ENCODE measurements at regions not wholly inside any gene's neighbourhood (a gene's known extent, or its start where the extent isn't known, plus 50 kb on each side); places are given as distances from the start of the nearest gene placed in this dataset.
"Not testable (repeated sequence)": the region's sequence is repeated elsewhere in the genome, so short reads cannot be mapped to it uniquely, and the experiment has no call there.

DNA sequence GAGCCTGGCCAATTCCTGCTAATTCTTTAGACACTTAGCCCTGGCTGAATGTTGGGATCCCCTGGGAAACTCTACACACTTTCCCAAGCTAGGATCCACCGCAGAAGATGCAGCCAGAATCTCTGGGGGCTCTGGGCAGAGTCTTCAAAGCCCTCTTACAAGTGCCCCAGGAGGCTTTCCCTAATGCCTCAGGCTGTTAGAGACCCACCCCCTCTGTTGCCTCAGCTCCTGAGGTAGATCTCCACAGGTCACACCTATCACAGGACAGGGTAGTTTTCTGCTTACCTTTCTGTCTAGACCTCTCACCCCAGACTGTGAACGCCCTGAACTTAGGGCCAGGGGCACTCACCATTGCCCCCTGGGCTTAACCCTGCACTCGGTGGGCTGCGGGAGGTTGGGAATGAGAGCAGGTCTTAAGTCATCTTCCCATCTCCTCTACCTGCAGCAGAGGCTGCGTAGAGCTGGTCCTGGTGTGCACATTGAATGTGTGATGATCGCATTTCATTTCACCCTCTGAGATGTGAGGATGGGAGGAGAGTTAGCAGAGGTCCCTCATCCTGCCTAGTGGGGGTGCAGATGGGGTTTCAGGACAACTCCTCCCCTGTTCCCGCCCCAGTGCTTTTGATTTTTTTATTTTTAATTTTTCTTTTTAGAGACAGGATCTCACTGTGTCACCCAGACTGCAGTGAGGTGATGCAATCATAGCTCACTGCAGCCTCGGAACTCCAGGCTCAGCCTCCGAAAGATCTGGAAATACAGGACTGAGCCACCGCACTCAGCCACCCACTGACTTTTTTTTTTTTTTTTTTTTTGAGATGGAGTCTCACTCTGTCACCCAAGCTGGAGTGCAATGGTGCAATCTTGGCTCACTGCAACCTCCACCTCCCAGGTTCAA is 89.0 kb upstream of the LHX1 start:
- Mint-ChIP-seq H3K9me3 (ENCODE audit: unreplicated experiment) (peaks cover 3% of the 10 kb centered on the region), H3K36me3 (ENCODE audit: low read depth, unreplicated experiment) (no peaks in the 10 kb centered on the region), H3K4me3 (ENCODE audit: unreplicated experiment) (no peak overlapping the region), H3K27me3 (ENCODE audit: low read depth, unreplicated experiment) (peaks cover 22% of the 10 kb centered on the region), H3K4me1 (ENCODE audit: low read depth, unreplicated experiment) (peaks cover 30% of the 10 kb centered on the region), H3K27ac (ENCODE audit: unreplicated experiment) (peak overlapping the region; percentile 62)
- DNase-seq (ENCODE audit: low read depth) (no peak), FAIRE-seq (no peak)
- Histone ChIP-seq H3K79me2 (ENCODE audit: insufficient read depth, low read length) (no peaks in the 10 kb centered on the region), H2AFZ (ENCODE audit: low read depth, low read length) (no peak overlapping the region), H3K27me3 (ENCODE audit: insufficient read depth, low read length) (no peaks in the 10 kb centered on the region), H3K4me1 (ENCODE audit: insufficient read depth, low read length) (peaks cover 30% of the 10 kb centered on the region), H3K36me3 (ENCODE audit: insufficient read depth, low read length) (no peaks in the 10 kb centered on the region), H3K4me3 (ENCODE audit: insufficient read depth, low read depth, low read length) (no peak overlapping the region), H4K20me1 (ENCODE audit: insufficient read depth, low read length) (no peaks in the 10 kb centered on the region), H3K4me2 (ENCODE audit: low read length) (no peak overlapping the region), H3K9me3 (ENCODE audit: insufficient read depth, low read depth, low read length) (no peaks in the 10 kb centered on the region), H3K27ac (ENCODE audit: low read depth, low read length) (no peak overlapping the region), H3K9ac (ENCODE audit: low read length) (no peak overlapping the region)
- TF ChIP-seq EZH2 (IDR thresholded peaks at IDR 0.05; ENCODE audit: insufficient read depth, low read length) = no peak

DNA sequence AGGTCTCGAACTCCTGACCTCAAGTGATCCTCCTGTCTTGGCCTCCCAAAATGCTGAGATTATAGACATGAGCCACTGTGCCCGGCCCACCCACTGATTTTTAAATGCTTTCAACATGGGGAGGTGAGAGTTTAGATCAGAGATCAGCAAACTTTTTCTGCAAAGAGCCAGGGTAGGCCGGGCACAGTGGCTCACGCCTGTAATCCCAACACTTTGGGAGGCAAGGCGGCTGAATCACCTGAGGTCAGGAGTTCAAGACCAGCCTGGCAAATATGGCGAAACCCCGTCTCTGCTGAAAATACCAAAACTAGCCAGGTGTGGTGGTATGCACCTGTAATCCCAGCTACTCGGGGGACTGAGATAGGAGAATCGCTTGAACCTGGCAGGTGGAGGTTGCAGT is 88.3 kb upstream of the LHX1 start:
- H3K36me3 ChIP-seq (ENCODE audit: insufficient read depth, low read length); FAIRE-seq; H3K9me3 ChIP-seq (ENCODE audit: insufficient read depth, low read depth, low read length); H3K36me3 Mint-ChIP-seq (ENCODE audit: low read depth, unreplicated experiment); H3K4me3 Mint-ChIP-seq (ENCODE audit: unreplicated experiment); H3K27me3 ChIP-seq (ENCODE audit: insufficient read depth, low read length); H3K9ac ChIP-seq (ENCODE audit: low read length); H3K4me2 ChIP-seq (ENCODE audit: low read length); H3K27ac Mint-ChIP-seq (ENCODE audit: unreplicated experiment); DNase-seq (ENCODE audit: low read depth); H3K4me3 ChIP-seq (ENCODE audit: insufficient read depth, low read depth, low read length); H2AFZ ChIP-seq (ENCODE audit: low read depth, low read length); H3K79me2 ChIP-seq (ENCODE audit: insufficient read depth, low read length); H3K9me3 Mint-ChIP-seq (ENCODE audit: unreplicated experiment); H4K20me1 ChIP-seq (ENCODE audit: insufficient read depth, low read length); H3K27ac ChIP-seq (ENCODE audit: low read depth, low read length): not testable (repeated sequence)
- H3K4me1 Mint-ChIP-seq (ENCODE audit: low read depth, unreplicated experiment) = peaks cover 36% of the 10 kb centered on the region
- H3K4me1 ChIP-seq (ENCODE audit: insufficient read depth, low read length) = peaks cover 30% of the 10 kb centered on the region
- peaks cover 18% of the 10 kb centered on the region for H3K27me3 Mint-ChIP-seq (ENCODE audit: low read depth, unreplicated experiment)

DNA sequence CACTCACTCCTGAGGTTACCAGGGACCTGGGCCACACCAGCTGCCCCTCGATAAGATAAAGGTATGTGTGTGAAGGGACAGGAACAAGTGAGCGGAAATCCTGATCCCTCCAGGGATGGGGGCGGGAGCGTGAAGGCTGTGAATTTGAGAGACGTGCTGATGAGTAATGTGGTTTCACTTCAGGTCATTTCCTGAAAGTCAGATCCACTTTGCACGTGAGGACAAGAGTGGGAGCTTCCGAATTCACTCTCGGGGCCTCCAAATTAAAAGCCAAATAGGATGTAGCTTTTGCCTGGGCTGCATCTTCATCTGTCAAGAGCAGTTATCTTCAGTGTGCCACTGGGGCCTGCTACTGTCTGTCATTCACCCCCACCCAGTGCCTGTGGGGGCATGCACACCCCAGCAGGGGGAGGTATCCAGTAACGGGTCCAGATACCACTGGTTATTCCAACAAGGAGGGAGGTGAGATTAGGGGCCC is 87.4 kb upstream of the LHX1 start:
- Mint-ChIP-seq H3K4me1 (ENCODE audit: low read depth, unreplicated experiment) (peaks cover 36% of the 10 kb centered on the region), H3K9me3 (ENCODE audit: unreplicated experiment) (peaks cover 3% of the 10 kb centered on the region), H3K4me3 (ENCODE audit: unreplicated experiment) (no peak overlapping the region), H3K36me3 (ENCODE audit: low read depth, unreplicated experiment) (no peaks in the 10 kb centered on the region), H3K27me3 (ENCODE audit: low read depth, unreplicated experiment) (peaks cover 9% of the 10 kb centered on the region), H3K27ac (ENCODE audit: unreplicated experiment) (peak overlapping the region; percentile 87)
- Histone ChIP-seq H3K4me1 (ENCODE audit: insufficient read depth, low read length) (peaks cover 30% of the 10 kb centered on the region), H3K9ac (ENCODE audit: low read length) (peak overlapping the region; percentile 49), H3K36me3 (ENCODE audit: insufficient read depth, low read length) (no peaks in the 10 kb centered on the region), H2AFZ (ENCODE audit: low read depth, low read length) (no peak overlapping the region), H3K27me3 (ENCODE audit: insufficient read depth, low read length) (no peaks in the 10 kb centered on the region), H3K4me3 (ENCODE audit: insufficient read depth, low read depth, low read length) (no peak overlapping the region), H3K27ac (ENCODE audit: low read depth, low read length) (peak overlapping the region; percentile 72), H3K79me2 (ENCODE audit: insufficient read depth, low read length) (no peaks in the 10 kb centered on the region), H4K20me1 (ENCODE audit: insufficient read depth, low read length) (no peaks in the 10 kb centered on the region), H3K4me2 (ENCODE audit: low read length) (peak overlapping the region; percentile 69), H3K9me3 (ENCODE audit: insufficient read depth, low read depth, low read length) (no peaks in the 10 kb centered on the region)
- TF ChIP-seq EZH2 (IDR thresholded peaks at IDR 0.05; ENCODE audit: insufficient read depth, low read length) = no peak
- TF ChIP-seq, protein P1, sequence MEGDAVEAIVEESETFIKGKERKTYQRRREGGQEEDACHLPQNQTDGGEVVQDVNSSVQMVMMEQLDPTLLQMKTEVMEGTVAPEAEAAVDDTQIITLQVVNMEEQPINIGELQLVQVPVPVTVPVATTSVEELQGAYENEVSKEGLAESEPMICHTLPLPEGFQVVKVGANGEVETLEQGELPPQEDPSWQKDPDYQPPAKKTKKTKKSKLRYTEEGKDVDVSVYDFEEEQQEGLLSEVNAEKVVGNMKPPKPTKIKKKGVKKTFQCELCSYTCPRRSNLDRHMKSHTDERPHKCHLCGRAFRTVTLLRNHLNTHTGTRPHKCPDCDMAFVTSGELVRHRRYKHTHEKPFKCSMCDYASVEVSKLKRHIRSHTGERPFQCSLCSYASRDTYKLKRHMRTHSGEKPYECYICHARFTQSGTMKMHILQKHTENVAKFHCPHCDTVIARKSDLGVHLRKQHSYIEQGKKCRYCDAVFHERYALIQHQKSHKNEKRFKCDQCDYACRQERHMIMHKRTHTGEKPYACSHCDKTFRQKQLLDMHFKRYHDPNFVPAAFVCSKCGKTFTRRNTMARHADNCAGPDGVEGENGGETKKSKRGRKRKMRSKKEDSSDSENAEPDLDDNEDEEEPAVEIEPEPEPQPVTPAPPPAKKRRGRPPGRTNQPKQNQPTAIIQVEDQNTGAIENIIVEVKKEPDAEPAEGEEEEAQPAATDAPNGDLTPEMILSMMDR (IDR thresholded peaks at IDR 0.05; ENCODE audit: insufficient read depth, low read depth, low read length) = peak; percentile 10
- FAIRE-seq (no peak), DNase-seq (ENCODE audit: low read depth) (peak; percentile 77)
